Erythroblast (primary cell): ENCODE measurements at regions not wholly inside any gene's neighbourhood (a gene's known extent, or its start where the extent isn't known, plus 50 kb on each side); places are given as distances from the start of the nearest gene placed in this dataset.

Source experiments
- DNase-seq, 2 experiments: peaks; one replicate each; lab custom pipeline; 2025; lab: John Stamatoyannopoulos, UW
- GATA1 ChIP-seq: IDR thresholded peaks from 2 replicates; pipeline ENCODE4 v1.6.1; 2011; ENCODE audit warnings: low read depth, mild to moderate bottlenecking, control low read depth, low read length, moderate library complexity
- POLR2A ChIP-seq: IDR thresholded peaks from 2 replicates; pipeline ENCODE4 v1.6.1; 2011; ENCODE audit warnings: mild to moderate bottlenecking, low read length

DNA sequence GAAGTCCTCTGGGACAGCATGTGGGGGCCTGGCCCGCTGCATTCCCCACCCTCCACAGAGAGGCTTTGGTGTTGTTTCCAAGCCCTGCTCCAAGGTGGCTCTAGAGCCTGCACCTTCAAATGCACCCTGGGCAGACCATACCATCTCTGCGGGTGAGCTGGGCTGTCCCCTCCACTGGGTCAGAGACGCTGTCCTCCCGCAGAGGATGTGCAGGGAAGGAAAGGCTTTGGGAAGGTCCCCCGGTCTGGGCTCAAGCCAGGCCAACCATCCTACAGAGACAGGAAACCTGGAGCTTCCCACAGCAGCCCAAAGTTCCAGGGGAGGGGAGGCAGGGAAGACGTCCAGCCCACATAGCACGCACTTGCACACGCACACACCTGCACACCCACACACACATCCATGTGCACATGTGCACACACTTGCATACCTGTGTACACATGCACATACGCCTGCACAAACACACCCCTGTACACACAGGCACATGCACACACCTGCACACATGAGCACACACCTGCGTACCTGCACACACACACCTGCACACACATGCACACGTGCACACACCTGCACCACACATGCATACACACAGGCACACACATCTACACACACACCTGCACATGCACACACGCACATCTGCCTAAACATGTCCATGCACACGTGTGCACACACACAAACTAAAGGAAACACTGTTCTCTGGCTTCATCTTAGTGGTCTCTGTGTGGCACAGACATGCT, 155.4 kb downstream of the ERMARD start:
- TF ChIP-seq GATA1, result no peak
- TF ChIP-seq POLR2A, result no peak
- DNase-seq, result no peak

- DNase-seq, result no peak
- TF ChIP-seq GATA1, result no peak
- TF ChIP-seq POLR2A, result no peak
These were observed 154.7 kb downstream of the ERMARD start for GRCh38 chr6:169906004-169906687.

GRCh38 chr6:169905041-169905807, 153.8 kb downstream of the ERMARD start:
- no peak for TF ChIP-seq GATA1
- no peak for TF ChIP-seq POLR2A
- DNase-seq, result no peak

GRCh38 chr6:169904051-169904922, 152.9 kb downstream of the ERMARD start:
- TF ChIP-seq POLR2A (no peak), GATA1 (no peak)
- DNase-seq, result no peak

- DNase-seq, result no peak
- TF ChIP-seq POLR2A (no peak), GATA1 (no peak)
These were observed 151.7 kb downstream of the ERMARD start for GRCh38 chr6:169903122-169903521.

GRCh38 chr6:169902604-169903003, 151.2 kb downstream of the ERMARD start:
- no peak for DNase-seq
- TF ChIP-seq POLR2A (no peak), GATA1 (no peak)

GRCh38 chr6:169902070-169902469, 150.6 kb downstream of the ERMARD start:
- TF ChIP-seq POLR2A, result no peak
- no peak for TF ChIP-seq GATA1
- no peak for DNase-seq

DNA sequence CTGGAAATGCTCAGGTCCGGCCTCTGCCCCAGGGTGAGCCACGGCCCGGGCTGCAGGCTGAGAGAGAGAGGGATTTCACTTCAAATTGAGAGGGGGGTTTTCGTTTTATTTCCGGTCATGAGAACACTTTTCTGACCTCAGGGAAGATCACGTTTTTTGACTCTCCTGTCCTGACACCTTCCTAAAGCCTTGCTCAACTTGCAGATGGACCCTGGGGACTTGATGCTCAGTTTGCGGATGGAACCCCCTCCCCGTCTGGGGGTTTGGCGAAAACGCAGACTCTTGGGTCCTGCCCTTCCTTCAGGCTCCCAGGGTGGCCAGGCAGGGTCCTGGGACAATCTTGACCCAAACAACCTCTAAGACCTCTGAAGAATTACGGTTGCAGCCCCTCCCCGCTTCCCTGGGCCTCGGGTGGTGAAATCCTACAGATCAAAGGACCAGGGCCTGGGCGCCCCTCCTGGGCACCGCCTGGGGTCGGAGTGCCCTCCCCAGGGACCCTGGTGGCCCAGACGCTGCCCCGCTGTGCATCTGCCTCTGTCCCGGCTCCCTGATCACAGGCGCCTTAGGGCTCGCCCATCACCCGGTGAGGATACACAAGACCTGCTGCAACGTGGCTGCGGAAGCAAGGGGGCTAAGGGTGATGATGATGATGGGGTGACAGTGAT, 148.2 kb downstream of the ERMARD start:
- DNase-seq, result no peak
- TF ChIP-seq GATA1 (no peak), POLR2A (no peak)

DNA sequence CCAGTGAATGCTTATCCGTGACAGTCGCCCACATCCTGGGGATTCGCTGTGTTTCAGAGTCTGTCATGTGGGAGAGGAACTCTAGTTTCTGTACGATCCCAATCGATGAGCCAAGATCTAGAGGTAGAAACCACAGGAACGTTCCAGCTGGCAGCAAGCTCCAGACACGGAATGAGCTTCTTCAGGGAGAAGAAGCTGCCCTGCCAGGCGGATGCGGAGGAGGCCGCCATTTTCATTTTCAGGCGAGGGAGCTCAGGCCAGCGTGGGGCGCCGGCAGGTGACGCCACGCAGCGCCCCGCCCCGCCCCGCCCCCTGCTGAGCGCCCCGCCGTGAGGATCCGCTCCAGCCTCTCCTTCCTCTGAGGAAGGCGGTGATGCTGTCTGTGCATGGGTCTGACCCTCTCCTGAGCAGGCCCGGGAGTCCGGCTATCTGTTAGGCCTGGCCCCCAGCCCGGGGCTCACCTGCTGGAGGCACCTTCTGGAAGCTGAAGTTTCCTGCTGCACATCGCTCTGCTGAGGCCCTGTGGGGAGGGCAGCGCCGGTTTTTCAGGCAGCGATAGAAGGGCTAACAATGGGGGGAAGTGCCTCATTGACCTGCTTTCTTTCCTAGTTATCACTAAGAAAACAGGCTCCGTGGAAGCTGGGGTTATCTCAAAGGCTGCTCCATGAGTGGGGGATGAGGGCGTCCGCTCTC, 147.5 kb downstream of the ERMARD start:
- TF ChIP-seq GATA1, result no peak
- DNase-seq, result no peak

DNA sequence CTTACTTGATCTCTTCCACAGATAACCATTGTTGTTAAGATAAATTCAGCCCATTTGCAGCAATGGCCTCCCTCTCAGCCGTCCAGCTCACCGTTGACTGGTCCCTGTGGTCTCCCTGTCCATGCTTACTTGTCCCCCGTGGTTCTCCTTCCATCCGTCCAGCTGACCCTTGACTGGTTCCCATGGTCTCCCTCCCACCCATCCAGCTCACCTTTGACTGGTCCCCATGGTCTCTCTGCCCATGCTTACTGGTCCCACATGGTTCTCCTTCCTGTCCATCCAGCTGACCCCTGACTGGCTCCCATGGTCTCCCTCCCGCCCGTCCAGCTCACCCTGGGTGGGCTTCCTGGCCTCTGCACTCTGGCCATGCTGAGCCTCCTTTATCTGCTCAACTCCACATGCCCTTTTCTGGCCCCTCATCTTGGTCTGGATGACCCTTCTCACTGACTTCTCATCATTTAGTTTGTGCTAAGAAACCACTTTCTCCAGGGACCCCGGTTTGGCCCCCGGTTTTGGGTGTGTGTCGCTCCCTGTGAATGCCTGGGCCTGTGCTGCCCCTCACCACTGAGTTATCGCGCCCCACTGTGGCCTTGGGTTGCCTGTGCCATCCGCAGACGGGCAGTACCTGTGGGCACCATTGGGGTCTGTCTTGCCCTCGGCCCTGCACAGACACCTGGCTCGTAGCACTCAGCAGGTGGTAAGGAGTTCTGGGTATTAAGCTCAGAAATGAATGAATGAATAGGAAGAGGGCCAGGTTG, 146.4 kb downstream of the ERMARD start:
- TF ChIP-seq POLR2A (no peak), GATA1 (no peak)
- DNase-seq, result no peak

DNA sequence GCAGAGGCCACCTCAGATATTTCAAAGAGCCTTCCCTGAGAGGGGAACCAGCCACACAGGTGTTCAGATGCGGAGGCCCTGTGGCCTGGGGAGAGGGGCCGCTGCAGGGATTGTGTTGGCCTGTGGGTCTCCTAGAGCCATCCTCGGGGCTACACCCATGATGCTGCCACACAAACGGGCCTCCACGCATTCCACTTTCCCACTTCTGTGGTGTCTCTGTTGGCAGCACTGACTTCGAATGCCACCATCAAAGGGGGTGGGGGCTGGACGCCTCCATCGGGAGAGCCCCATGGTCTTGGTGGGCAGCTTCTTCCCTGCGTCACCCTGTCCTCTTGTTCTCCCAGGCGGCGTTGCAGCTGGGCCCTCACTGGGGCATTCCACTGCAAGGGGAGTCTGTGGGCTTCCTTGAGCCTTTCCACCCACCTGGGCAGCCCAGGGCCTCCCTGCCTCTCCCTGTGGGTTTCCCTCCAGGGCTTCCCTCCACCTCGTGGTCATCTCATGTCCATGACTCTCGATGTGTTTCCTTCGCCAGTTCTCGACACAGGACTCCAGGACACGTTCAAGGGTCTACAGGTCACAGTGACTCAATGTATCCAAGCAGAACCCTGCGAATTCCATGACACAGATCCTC, 145.5 kb downstream of the ERMARD start:
- TF ChIP-seq GATA1 (no peak), POLR2A (no peak)
- no peak for DNase-seq
